GM21423 (cell line): ENCODE measurements at regions not wholly inside any gene's neighbourhood (a gene's known extent, or its start where the extent isn't known, plus 50 kb on each side); places are given as distances from the start of the nearest gene placed in this dataset.

Source experiments
- ATAC-seq: cut with Tn5 transposase; IDR thresholded peaks from one replicate; pipeline ENCODE4 v1.9.1; 2021; ENCODE audit warnings: mild to moderate bottlenecking, moderate library complexity; ENCODE audit not compliant: unreplicated experiment

GRCh38 chr16:86447228-86447627 is 63.1 kb upstream of the FOXF1 start:
- no peak for ATAC-seq

DNA sequence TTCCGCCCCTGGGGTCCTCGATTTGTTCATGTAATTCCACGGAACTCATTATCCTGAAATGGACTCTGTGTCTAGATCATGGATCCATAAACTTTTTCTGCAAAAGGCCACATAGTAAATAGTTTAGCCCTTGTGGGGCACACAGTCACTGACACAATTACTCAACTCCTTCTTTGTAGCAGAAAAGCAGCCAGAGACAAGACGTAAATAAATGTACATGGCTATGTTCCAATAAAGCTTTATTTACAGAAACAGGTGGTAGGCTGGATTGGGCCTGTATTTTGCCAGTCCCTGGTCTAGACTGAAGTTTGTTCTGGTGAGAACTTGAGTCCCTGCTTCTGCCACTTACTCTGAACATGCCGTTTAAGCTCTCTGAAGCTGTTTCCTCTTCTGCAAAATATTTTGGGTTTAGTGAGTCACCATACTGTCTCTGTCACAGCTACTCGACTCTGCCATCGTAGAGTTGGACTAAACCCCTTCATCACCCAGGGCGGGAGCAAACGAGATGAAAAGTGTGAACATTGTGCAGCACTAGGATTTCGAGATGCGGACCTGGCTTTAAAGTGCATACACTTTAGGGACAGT is 61.9 kb upstream of the FOXF1 start:
- ATAC-seq, result no peak

DNA sequence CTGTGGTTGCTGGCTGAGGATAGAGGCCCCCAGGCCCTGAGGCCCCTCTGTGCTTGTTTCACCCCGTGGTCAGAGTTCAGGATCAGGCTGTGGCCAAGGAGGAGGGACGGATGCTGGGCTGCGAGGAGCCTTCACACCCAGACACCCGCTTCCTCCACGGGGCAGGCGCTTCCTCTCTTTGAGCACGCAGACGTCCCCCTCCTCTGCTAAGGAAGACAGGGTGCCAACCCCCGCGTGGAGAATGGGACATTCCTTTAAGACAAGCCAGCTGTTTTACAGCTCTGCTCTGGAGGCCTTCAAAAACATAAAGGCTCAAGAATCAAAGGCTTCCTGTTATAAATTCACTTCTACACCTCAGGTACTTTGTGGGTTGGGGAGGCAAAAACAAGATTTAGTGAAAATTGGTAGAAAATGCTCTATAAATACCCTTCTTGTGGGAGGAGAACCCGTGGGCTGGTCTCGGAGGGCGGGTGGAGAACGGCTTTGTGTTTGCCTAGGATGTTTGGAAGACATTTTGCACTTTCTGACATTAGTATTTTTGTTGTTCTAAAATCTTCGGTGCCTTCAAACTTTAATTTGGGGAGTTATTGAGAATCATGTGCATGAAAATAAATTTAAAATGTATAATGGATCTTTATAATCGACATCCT is 60.8 kb upstream of the FOXF1 start:
- no peak for ATAC-seq

DNA sequence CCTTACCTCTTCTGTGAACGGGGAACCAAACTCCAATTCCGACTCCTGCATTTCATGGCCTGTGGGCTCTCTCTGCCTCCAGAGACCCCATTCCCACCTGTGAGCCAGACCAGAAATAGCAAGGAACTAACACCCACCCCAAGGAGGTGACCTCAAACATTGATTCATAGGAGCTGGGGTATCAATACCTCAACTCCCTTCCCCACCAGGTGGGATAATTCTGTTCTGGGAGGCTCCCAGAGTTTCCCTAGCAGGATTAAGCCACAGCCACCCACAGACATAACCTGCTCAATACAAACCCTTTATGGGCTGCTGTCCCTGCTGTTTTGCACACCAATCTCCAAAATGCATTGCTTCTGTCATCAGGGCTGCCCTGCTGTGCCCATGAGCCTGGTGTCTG is 59.6 kb upstream of the FOXF1 start:
- no peak for ATAC-seq

DNA sequence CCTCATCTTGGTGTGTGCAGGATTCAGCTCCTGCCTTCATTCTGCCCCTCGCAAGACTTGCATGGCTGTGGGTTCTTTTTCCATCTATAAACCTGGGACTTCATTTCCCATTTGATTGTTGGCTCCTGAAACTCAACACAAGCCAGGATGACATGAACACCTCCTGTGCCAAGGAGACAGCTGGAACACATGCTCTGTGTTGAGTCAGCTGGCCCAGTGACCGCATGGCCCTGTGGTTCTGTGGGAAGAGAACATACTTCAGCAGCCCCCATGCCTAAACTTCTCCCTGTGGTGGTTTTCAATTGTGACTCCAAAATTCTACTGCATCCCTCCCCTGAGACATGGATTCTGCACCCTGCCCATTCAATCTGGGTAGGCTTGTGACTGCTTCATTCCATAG is 57.9 kb upstream of the FOXF1 start:
- ATAC-seq, result no peak

- no peak for ATAC-seq
Measured at GRCh38 chr16:86455116-86455515, 55.2 kb upstream of the FOXF1 start.

GRCh38 chr16:86455640-86456039 is 54.7 kb upstream of the FOXF1 start:
- no peak for ATAC-seq

DNA sequence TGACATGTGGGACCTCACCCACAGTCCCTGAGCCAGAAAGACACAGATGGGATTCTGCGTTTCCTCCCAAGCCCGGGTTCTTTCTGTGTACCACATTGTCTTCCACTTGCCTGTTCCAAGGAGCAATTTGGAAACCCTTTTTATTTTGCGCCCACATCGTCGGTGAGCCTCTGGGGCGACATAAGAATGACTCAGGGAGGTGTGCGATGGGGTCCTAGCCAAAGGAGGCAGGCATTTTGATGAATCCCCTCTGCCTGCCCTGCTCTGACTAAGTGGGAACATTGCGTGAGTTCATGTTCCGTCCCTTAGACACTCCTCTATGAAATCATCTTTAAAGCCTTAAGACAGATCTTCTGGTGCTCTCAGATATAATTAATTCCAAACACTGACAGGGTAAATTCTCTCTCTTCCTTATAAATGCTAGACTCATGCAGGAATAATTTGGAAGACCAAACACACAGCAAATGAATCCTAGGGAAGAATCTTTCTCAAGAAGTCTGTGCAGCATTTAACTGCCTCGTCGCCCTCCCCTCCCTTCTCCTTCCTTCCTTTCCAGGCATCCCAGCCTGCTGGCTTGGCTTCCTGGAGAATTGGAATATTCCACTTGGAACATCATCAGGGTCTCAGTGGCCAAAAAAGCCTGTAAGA is 52.7 kb upstream of the FOXF1 start:
- no peak for ATAC-seq

- ATAC-seq, result no peak
Measured at GRCh38 chr16:86458149-86458777, 52.1 kb upstream of the FOXF1 start.

DNA sequence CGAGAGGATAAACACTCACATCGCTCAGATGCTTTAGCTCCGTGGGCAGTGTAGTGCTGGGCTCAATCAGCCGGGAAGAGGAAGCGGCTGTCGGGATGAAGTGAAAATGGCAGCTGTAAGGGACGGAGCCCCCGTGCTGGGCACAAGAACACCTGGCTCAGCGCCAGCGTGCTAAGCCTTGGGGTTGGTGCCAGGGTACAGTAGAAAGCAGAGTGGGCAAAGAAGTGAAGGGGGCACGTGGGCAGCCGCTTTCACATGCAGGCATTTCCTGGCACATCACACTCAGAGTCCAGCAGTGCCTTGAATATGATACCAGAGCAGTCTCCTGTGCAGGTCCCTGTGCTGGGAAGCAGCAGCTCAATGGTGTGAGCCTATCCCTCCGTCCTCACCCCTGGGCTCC is 51.1 kb upstream of the FOXF1 start:
- ATAC-seq, result no peak
